HL-60/S4 treated with phorbol 12-myristate 13-acetate at 8.2 ng/mL for 4 days and 3 days (cell line): ENCODE measurements at regions not wholly inside any gene's neighbourhood (a gene's known extent, or its start where the extent isn't known, plus 50 kb on each side); places are given as distances from the start of the nearest gene placed in this dataset.
"Not testable (repeated sequence)": the region's sequence is repeated elsewhere in the genome, so short reads cannot be mapped to it uniquely, and the experiment has no call there.

Experiments
- in situ Hi-C: fragments of 300-500 bp; cut with MboI; formaldehyde crosslinking; loops from 2 replicates; pipeline ENCODE4 v1.15.0; 2022; ENCODE audit warnings: low sequenced_read_pairs

DNA sequence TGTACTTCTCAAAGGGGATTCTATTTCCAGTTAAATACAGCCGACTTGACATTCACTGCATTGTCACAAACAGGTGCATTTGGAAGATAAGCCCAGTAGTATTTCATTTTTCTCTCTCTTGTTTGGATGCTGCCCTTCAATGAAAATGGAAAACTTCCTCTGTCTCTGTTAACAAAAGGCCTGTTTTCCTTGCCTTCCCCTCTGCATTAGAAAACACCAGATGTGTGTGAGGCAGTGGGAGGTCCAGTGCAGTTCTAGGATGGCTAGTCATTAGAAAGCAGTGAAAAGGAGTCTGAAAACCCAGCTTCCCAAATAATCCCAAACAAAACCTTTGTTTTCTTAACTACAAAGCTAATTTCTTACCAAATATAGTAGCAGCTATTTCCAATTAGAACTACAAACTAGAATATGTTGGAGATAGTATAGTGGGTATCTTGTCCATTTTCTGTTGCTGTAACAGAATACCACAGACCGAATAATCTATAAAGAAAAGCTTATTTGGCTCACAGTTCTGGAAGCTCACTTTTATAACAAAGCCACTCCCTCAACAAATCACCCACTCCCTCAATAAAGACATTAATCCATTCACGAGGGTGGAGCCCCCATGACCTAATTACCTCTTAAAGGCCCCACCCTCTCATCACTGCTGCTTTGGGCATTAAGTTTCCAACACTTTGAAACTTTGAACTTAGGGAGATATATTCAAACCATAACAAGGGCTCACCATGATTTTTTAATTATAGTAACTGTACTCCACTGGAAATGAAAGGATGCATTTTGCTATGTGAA is 452.1 kb upstream of the RPS6KA3 start:
- in situ Hi-C loops = no loop called here

DNA sequence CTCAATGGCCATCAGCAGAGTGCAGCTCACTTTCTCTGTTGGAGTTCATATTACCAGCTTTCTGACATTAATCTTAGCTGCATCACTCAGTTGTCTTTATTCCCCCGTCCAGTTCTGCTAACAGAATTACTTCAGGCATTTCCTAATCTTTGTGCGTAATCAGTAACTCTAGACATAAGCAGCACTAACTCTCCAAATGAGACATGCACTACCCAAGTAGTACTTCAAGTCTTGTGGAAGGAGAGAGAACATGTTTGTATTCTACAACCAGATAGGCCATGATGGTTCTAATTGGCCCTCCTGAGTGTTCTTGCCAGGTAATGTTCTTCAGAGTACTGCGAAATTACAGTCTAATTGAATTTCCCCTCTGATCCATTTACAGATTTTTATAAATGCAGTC is 448.5 kb upstream of the RPS6KA3 start:
- in situ Hi-C loops = no loop called here

DNA sequence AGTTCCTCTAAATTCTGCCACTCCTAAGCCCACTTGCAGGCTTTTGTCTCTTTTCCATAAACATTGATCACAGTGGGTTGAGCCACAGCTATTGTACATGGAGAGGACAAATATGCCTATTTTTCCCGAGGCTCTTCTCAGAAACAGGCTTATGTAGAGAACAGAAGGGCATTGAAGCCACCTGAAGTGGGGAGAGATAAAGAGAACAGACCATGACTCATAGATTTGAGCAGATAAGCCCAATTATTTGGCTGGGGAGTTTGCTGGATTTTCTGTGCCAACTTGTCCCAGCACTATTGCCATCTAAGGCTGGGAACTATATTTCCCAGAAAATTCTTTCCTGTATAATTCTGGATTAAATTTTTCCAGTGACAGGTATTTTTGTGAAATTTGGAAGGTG is 446.1 kb upstream of the RPS6KA3 start:
- in situ Hi-C loops = no loop called here

DNA sequence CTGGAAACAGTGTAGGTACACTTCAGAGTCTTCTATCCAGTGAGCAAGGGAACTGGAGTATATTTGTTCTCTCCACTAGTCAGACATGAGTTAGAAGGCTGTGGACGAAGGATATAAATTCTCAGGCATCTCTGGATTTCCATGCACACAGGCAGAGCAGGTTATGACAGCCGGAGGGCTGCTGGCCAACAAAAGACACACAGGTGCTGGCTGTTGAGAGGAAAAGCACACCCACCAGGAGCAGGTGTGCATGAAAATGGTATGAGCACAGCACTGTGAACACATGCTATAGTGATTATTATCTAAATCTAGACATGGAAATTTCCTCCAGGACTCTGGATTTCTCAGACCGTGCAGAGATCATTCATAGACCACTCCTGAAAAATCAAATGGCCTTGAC is 444.7 kb upstream of the RPS6KA3 start:
- in situ Hi-C loops = no loop called here

DNA sequence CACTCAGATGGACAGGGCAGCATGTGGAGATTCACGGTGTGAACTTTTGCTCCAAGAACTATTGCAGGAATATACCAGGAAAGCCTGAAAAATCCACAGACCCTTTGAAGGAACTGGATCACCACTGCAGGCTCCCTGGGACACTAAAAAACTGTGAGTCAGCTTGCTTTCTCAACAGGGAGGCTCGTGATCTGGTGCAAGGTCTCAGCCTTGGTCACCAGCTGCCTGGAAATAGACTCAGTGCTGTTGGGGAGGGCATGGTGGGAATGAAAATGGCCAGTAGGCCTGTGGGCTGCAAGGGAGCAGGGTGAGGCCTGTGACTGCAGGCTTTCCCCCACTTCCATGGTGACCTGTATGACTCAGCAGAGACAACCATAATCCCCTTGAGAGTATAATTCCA is 426.4 kb upstream of the RPS6KA3 start:
- in situ Hi-C loops = no loop called here

DNA sequence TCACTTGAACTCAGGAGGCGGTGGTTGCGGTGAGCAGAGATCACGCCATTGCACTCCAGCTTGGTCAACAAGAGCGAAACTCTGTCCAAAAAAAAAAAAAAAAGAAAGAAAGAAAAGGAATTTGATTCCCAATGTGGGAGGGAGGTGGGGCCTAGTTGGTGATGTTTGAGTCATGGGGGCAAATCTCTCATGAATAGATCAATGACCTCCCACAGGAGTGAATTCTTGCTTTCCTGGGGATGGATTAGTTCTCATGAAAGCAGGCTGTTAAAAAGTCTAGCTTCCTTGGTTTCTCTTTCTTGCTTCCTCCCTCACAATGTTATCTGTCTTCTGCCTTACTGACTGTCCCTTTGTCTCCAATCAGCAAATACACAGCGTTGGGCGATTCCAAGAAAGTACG is 419.5 kb upstream of the RPS6KA3 start:
- in situ Hi-C loops = no loop called here

DNA sequence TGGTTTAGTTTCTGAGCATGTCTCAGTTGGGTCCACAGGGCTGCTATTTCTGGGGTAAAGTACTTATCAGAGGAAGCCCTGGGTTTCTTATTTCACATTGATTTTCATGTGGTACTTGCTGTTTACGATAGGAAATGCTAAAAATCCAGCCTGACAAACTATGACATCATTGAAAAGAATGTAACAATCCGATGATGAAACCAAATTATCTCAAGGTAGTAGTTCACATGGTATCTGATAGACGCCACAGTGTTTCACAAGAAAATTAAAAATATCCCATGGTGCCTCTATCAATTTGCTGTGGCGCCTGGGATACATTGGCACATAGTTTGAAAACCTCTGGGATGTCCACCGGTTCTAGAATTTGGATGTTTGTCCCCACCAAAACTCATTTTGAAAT is 418.9 kb upstream of the RPS6KA3 start:
- in situ Hi-C loops = no loop called here

DNA sequence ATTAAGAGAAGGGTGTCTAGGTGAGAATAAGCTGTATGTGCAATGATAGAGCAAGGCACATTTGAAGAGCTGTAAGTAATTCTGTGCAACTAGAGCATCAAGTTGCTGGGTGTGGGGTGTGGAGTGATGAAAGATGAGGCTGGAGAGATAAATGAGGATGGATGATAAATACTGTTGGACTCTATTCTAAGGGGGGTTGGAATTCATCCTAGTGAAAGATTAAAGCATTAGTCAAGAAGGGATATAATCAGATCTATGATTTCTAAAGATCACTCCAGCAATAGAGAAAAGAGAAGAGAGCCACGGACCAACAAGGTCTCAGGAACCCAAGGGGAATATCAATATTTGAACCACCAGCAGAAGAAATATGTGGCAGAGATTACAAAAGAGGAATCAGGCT is 415.0 kb upstream of the RPS6KA3 start:
- in situ Hi-C loops = no loop called here

DNA sequence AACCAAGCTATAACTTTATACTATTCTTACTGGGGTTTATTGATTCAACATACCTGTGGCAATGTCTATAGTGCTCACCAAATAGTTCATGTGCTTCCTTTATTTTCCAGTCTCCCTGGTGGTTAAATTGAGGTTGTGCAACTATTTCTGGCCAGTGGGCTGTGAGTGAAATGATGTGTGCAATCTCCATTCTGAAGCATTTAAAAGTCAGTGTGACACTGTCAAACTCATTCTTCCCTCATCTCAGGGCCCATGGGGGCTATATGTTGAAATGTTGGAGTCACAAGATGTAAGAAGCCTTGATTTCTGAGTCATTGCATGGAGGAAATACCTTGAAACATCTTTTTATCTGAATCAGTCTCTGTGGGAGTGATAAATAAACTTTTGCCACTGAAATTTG is 414.3 kb upstream of the RPS6KA3 start:
- in situ Hi-C loops = no loop called here

DNA sequence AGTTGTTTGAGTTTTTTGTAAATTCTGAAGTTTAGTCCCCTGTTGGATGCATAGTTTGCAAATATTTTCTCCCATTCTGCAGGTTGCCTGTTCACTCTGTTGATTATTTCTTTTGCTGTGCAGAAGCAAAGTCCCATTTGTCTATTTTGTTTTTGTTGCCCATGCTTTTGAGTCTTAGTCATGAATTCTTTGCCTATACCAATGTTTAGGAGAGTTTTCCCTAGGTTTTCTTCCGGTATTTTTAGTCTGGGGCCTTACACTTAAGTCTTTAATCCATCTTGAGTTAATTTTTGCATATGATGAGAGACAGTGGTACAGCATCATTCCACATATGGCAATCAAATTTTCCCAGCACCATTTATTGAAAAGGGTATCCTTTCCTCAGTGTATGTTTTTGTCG is 405.8 kb upstream of the RPS6KA3 start:
- in situ Hi-C loops = no loop called here

DNA sequence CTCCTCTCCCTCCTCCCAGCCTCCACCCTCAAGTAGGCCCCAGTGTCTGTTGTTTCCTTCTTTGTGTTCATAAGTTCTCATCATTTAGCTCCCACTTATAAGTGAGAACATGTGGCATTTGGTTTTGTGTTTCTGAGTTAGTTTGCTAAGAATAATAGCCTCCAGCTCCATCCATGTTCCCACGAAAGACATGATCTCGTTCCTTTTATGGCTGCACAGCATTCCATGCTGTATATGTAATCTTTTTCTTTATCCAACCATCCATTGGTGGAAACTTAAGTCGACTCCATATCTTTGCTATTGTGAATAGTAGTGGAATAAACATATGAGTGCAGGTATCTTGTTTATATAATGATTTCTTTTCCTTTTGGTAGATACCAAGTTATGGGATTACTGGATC is 405.0 kb upstream of the RPS6KA3 start:
- in situ Hi-C loops = not testable (repeated sequence)

DNA sequence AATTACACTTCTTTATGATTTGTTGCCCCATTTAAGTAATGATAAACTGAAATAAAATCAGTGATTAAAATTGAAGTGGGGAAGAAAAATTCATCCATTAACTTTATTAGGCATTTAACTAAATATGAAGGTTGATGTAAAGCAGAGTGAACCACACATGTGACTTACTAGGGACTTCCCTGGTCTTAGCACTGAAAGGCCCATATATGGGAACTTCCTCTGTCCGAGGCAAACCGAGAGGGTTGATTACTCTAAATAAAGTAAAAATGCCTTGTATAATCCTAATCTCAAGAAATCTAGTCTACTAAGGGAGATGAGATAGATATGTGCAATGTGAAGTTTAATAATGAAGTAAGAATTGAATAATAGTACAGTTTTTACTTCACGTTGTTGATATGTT is 403.9 kb upstream of the RPS6KA3 start:
- in situ Hi-C loops = no loop called here

DNA sequence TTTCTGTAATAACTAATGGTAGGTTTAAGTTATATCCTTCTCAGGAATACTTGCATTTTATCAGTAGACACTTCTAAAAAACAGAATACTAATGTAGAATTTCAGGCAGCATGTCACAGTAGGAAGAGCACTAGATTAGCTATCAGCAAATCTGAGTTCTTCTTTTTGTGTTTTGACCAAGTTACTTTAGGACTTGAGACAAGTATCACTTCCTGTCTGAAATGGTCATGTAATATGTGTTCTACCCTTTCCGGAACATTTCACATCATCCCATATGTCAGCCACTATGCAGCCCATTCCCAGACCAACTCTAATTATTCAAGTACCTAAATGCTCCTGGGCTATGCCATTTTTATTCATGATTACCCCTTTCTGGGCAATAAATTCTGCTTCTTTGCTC is 401.8 kb upstream of the RPS6KA3 start:
- in situ Hi-C loops = no loop called here

DNA sequence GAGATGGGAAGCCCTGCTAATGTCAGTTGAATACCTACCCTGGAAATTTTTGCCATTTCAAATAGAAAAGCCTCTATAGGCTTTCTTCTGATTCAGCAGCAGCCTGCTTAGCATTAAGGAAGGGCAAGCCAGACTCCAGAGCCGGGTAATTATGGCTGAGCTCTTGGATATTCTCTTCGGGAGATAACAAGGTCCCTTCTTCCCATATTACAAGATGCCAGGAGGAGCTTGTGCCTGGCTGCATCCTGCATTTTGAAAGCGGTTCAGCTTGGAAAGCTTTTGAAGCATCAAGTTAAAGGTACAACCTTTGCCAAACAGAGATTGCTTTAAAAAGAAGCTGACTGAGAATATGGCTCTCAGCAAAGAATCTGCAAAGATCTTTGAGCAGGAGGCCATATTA is 399.6 kb upstream of the RPS6KA3 start:
- in situ Hi-C loops = no loop called here

DNA sequence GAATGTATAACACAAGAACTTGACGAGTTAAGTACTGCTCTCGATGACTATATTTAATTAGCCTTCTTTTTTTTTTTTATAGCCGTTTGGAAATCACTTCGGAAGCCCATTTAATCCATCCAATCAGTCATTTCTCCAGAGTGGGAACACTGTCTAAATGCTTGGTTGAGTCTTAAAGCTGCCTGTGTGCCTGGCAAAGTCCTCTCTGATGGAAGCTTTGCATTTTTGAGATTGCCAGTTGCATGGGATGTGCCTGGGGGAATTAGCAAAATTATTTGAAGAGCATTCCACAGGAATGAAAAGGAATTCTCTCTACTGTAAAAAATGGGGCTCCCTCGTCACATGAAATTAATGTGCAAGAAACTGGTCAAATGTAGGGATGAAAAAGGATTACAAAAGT is 398.8 kb upstream of the RPS6KA3 start:
- in situ Hi-C loops = no loop called here

DNA sequence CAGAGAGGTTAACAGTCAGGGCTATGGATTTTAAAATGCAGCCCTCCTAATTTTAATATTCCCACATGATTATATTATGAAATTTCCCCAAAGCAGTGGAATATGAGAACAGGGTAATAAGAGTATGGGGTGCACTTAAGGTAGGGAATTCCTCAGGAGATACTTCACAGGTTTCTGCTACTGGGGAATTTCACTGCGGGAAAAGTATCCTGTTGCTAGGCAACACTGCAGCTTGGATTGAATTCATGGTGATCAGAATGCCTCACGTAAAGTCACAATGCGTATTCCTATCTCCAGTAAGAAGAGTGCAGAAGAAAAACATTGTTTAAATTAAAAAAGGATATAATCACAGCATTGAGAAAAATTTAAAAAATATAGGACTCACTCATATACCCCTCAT is 398.1 kb upstream of the RPS6KA3 start:
- in situ Hi-C loops = no loop called here

DNA sequence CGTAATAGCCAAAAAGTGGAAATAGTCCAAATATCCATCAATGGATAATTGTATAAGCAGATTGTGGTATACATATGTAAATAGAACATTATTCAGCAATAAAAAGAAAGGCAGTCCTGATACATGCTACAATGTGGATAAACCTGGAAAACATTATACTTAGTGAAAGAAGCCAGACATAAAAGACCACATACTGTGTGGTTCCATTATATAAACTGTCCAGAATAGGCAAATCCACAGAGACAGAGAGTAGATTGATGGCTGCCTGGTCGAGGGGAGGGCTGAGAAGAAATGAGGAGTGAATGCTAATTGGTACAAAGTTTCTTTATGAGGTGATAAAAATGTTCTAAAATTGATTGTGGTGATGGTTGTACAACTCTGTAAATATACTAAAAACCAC is 397.4 kb upstream of the RPS6KA3 start:
- in situ Hi-C loops = no loop called here

DNA sequence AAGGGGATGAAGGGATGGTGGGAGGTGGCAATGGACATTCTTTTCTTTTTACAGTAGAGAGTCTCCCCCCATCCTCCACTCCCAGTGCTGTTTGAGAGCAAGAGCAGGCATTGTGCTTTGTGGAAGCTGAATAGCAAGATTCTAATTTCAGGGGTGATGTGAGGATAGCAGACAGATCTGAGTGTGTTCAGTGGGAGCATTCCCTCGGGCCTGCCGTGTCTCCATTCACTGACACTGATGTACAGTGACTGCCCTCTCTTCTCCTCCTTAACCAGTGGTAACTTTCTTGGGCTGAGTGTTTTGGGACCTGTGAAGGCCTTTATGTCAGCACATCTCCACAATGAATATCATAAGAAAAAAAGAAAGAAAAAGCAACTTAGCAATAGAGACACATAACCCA is 396.6 kb upstream of the RPS6KA3 start:
- in situ Hi-C loops = no loop called here

DNA sequence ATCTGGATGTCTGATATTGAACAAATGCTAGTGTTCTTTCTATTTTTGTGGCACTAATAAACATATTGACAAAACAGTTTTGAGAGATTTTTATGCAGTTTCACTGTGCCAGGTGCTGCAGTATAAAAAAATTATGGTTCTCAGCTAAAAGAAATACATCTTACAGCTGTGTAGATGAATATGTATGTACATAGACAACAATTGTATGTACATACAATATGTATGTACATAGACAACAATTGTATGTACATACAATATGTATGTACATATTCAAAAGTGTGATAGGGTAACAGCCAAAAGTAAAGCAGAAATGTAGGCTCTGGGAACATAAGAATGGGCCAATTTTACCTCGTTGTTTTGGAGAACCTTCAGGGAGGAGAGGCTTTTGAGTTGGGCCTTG is 390.0 kb upstream of the RPS6KA3 start:
- in situ Hi-C loops = no loop called here

DNA sequence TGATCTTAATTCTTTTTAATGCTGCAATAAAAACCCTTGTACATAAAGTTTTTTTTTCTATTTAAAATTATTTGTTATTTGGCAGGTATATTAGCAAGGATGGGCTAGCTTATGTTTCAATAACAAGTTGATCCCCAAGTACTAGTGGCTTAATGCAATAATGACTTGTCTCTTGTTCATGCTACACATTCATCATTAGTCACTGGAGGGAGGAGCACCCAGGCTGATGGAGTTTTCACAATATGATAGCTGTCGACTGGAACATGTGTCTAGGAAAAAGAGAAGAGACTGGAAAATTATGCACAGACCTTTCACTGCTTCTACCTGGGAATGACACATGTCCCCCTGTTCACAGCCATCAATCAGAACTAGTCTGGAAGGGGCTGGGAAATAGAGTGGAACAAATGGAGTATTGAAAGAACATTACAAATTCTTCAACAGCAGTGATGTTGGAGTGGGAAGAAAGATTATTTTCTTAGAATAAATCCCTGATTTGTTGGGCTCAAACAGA is 387.9 kb upstream of the RPS6KA3 start:
- in situ Hi-C loops = no loop called here

DNA sequence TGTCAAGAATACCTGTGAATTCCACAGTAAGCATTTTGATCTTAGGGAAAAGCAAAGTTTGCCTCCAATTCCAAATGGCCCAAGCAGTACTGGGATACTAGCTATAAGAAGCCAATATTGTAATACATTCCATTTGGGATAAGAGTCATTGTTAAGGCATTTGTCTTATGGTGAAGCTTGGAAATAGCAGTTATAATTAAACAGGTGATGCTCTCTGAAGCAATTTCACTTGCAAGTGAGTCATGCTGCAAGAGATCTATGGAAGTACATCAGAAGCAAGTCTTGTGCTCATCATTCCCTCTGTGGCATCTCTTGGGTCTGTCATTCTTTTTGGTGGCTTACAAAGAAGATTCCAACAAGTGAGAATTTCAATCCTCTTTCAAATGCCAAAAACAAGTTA is 386.4 kb upstream of the RPS6KA3 start:
- in situ Hi-C loops = no loop called here

DNA sequence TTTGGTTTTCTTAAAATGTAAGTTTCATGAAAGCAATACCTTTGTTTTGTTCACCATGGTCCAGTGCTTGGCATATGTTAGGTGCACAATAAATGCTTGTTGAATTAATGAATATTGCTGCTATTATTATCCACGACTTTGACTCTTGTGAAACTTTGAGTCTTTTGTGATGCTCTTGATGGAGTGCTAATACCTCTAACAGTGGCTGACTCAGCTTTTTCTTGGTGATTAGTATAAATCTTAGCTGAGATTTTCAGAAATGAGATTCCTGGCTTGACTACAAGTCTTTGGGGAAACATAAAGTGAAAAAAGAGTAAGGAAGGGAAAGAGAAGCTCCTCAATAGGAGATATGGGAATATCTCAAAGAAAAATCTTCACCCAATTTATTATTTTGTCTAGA is 375.2 kb upstream of the RPS6KA3 start:
- in situ Hi-C loops = no loop called here

DNA sequence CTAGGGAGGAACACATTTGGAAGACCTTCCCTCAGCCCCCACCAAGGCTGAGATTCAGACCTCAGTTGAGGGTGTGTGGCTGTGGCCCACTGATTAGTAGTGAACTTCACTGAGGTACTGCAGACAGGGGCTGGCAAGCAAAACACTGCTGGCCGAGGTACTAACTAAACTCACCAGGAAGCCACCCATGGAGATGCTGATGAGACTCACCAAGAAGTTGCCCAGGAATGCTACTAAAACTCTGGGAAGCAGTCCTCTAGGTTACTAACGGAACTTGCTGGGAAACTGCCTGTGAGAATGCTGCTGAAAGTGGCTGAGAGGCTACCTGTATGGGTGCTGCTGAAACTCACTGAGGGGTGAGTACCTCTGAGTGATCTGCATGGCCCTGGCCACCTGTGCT is 372.4 kb upstream of the RPS6KA3 start:
- in situ Hi-C loops = no loop called here
